ENCODE measurements at regions not wholly inside any gene's neighbourhood (a gene's known extent, or its start where the extent isn't known, plus 50 kb on each side); places are given as distances from the start of the nearest gene placed in this dataset.
"Not testable (repeated sequence)": the region's sequence is repeated elsewhere in the genome, so short reads cannot be mapped to it uniquely, and the experiment has no call there.

DNA sequence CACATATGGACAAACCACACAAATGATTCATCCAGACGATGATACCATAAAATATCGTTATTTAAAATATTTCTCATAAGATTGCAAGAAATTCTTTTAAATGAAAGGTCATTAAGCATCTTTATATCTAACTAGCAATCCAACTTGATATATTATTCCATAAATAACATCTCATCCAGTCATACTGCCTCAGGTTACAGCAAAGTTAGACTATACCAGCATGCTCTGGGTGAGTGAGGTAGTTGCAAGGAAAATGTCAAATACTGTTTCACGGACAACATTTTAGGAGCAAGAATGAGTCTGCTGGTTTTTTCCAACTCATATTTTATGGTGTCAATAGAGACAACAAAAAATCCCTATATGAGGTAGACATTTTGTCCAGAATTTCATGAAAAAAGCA is 200.9 kb upstream of the TRPM3 start:
- peaks cover 0 to 11% (median 9%) of the 10 kb centered on the region in 3 donors for H3K27me3 Mint-ChIP-seq
- no peak overlapping the region for H3K4me3 Mint-ChIP-seq
- no peaks in the 10 kb centered on the region for H3K4me1 Mint-ChIP-seq
- peaks cover 0 to 3% (median 0%) of the 10 kb centered on the region in 7 donors for H3K9me3 Mint-ChIP-seq
- H3K36me3 Mint-ChIP-seq: no peaks in the 10 kb centered on the region
- DNase-seq: no peak
- no peak overlapping the region for H3K27ac Mint-ChIP-seq
- ATAC-seq (ENCODE audit: low read depth in 2 of 2): no peak

DNA sequence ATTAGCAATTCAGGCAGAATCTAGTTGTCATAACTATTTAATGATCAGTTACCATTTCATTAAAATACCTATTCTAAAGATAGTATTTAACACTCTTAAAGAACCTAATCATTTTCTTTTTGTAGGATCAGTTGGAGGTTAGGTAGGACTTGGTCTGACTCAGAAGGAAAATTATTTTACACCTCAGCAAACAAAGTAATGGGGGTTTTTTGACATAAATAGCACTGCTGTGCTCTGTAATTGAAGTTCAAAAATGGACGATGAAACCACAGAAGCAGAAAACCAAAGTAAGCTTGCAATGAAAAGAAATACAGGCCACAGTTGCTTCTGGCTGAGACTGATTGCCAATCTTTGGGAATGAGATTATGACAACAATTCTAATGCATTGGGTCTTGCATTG is 187.0 kb upstream of the TRPM3 start:
- H3K4me3 Mint-ChIP-seq: no peak overlapping the region
- H3K4me1 Mint-ChIP-seq: no peaks in the 10 kb centered on the region
- ATAC-seq (ENCODE audit: low read depth in 2 of 2) (no peak), DNase-seq (no peak)
- H3K27me3 Mint-ChIP-seq: peaks cover 0 to 9% (median 0%) of the 10 kb centered on the region in 3 donors
- no peaks in the 10 kb centered on the region for H3K36me3 Mint-ChIP-seq
- H3K27ac Mint-ChIP-seq: no peak overlapping the region
- no peaks in the 10 kb centered on the region for H3K9me3 Mint-ChIP-seq

DNA sequence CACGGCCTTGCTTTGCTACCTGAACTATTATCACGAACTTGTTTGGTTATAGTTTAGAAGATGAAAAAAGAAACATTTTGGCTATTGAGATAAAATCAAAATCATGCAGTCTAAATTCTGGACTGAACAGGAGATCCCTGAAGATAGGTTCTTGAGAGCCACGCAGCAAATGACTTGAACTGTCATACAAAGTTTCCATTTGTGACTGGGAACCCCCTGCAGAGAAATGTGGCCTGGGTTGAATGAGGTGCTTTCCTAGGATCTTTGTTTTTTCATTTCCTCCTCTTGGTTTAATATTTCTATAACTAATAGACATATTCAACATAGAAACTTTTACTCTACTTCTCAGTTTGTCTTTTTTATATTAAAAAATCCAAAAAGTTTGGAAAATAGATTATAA is 184.7 kb upstream of the TRPM3 start:
- Mint-ChIP-seq H3K36me3 (no peaks in the 10 kb centered on the region), H3K27me3 (peaks cover 0 to 2% (median 0%) of the 10 kb centered on the region in 3 donors)
- no peak for DNase-seq

DNA sequence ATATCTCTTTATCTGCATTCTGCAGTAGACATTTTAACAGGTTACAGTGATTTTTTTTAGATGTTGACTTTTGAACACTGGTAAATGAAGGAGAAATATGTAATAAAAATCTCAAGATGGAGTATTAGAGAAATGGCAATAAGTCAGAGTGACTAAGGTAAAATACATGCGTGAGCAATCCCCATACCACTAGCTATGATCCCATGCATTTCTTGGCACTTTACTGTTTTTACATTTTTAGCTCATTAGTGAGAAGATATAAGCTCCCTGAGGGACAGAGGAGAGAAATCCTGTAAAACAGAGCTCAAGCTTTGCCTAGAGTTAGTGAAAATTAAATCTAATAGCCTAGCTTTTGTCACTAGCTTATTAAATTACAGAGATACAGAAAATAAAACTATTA is 181.9 kb upstream of the TRPM3 start:
- DNase-seq (no peak), ATAC-seq (ENCODE audit: low read depth in 2 of 2) (no peak)
- H3K27me3 Mint-ChIP-seq: peaks cover 0 to 12% (median under 1%) of the 10 kb centered on the region in 3 donors
- H3K4me1 Mint-ChIP-seq: no peaks in the 10 kb centered on the region
- no peaks in the 10 kb centered on the region for H3K9me3 Mint-ChIP-seq
- H3K4me3 Mint-ChIP-seq: no peak overlapping the region
- no peak overlapping the region for H3K27ac Mint-ChIP-seq
- H3K36me3 Mint-ChIP-seq: no peaks in the 10 kb centered on the region

More for the DNA sequence above, 184.7 kb upstream of the TRPM3 start:
- ATAC-seq (ENCODE audit: low read depth in 2 of 2): no peak
- no peaks in the 10 kb centered on the region for H3K4me1 Mint-ChIP-seq
- no peak overlapping the region for H3K27ac Mint-ChIP-seq
- H3K9me3 Mint-ChIP-seq: no peaks in the 10 kb centered on the region
- no peak overlapping the region for H3K4me3 Mint-ChIP-seq

DNA sequence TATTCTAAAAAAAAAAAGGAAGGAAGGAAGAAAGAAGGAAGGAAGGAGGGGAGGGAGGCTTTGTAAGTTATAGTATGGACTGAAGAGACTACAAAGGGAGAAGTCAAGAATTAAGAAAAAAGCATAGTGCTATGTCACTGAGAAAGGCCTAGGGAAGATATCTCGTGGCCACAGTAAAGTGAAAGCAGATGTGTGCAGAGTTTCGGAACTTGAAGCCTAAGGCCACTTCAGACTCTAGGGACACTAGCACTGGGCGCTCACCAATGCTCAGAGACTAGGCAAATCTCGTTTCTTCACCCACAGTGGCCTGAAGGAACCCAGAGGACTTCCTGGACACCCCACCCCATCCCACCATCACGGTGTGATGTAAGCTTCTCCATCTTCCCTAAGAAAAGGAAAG is 181.4 kb upstream of the TRPM3 start:
- Mint-ChIP-seq H3K36me3 (no peaks in the 10 kb centered on the region), H3K27me3 (peaks cover 0 to 17% (median 6%) of the 10 kb centered on the region in 3 donors), H3K4me3 (no peak overlapping the region), H3K27ac (no peak overlapping the region), H3K4me1 (no peaks in the 10 kb centered on the region), H3K9me3 (no peaks in the 10 kb centered on the region)
- ATAC-seq (ENCODE audit: low read depth in 2 of 2) (no peak), DNase-seq (no peak)

DNA sequence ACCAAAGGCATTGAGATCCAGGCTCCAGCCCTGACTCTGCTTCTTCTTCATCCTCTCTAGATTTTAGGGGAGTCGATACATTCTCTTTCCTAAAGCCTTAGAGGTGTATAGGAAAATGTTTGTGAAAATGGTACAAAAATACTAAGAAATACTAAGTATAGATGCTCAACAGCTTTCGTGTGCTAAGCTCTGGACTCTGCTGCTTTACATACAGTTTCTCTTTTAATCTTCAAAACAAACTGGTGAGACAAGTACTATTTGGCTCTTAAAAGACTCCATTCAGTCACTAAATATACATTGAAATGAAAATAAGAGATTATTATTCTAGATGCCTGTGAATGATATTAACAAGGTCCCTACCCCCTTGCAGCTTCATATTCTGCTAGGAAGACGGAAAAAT is 174.5 kb upstream of the TRPM3 start:
- peaks cover 12 to 22% (median 17%) of the 10 kb centered on the region in 3 donors for H3K27me3 Mint-ChIP-seq
- H3K36me3 Mint-ChIP-seq: no peaks in the 10 kb centered on the region
- H3K4me3 Mint-ChIP-seq: no peak overlapping the region
- H3K27ac Mint-ChIP-seq: no peak overlapping the region
- ATAC-seq (ENCODE audit: low read depth in 2 of 2) (no peak), DNase-seq (no peak)
- H3K9me3 Mint-ChIP-seq: no peaks in the 10 kb centered on the region
- no peaks in the 10 kb centered on the region for H3K4me1 Mint-ChIP-seq

DNA sequence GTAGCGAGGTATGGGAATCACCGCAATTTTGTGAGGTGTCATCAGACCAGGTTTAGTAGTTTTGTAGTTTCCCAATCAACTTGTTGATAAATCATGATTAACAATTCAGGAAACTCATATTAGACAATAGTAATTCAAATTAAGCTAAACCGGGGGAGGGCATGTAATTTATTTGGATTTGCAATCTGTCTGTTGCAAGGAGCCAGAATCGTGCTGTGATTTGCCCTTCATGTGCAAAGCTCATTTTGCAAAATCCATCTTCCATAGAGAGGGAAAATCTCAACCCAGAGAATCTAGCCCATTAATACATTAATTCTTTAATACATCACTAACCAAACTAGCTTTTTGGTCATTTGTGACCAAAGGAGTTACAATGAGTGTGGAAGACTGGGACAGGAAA is 164.7 kb upstream of the TRPM3 start:
- no peaks in the 10 kb centered on the region for H3K9me3 Mint-ChIP-seq
- no peak overlapping the region for H3K27ac Mint-ChIP-seq
- H3K27me3 Mint-ChIP-seq: peaks cover 0 to 8% (median 4%) of the 10 kb centered on the region in 3 donors
- no peaks in the 10 kb centered on the region for H3K4me1 Mint-ChIP-seq
- ATAC-seq (ENCODE audit: low read depth in 2 of 2) (no peak), DNase-seq (no peak)
- no peaks in the 10 kb centered on the region for H3K36me3 Mint-ChIP-seq
- no peak overlapping the region for H3K4me3 Mint-ChIP-seq

DNA sequence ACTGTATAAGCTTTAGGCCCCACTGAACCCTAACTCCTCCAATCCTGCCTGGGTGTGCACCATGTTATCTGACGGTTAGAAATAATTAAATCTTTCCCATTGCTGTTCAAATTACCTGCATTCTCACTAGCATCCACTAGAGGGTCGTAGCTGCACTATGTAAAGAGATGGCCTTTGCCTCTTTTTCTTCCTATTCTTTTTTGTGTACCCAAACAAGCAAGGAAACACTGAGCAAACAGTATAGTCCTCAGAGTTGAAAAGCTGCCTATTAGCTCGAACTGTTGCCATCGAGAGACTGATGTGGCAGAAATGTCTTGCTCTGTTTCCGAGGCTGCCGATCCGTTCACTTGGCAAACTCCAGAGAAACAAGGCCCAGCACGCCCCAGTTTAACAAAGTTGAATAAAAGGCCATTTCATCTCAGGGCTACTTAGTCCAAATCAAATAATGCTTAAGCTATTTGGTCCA is 163.8 kb upstream of the TRPM3 start:
- H3K4me3 Mint-ChIP-seq: no peak overlapping the region
- peak; percentile 6 for DNase-seq

DNA sequence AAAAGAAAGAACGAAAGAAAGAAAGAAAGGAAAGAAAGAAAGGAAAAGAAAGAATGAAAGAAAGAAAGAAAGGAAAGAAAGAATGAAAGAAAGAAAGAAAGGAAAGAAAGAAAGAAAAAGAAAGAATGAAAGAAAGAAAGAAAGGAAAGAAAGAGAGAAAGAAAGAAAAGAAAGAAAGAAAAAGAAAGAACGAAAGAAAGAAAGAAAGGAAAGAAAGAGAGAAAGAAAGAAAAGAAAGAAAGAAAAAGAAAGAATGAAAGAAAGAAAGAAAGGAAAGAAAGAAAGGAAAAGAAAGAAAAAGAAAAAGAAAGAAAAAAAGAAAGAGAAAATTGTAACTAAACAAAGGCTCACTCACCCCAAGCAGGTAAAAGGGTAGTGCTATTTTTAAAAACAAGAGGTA is 160.7 kb upstream of the TRPM3 start:
- ATAC-seq (ENCODE audit: low read depth in 2 of 2); H3K9me3 Mint-ChIP-seq; H3K27ac Mint-ChIP-seq; H3K4me3 Mint-ChIP-seq; H3K36me3 Mint-ChIP-seq; H3K4me1 Mint-ChIP-seq; DNase-seq: not testable (repeated sequence)
- peaks cover 0 to 11% (median 4%) of the 10 kb centered on the region in 3 donors for H3K27me3 Mint-ChIP-seq

More for the DNA sequence above, 163.8 kb upstream of the TRPM3 start:
- no peak overlapping the region for H3K27ac Mint-ChIP-seq
- ATAC-seq (ENCODE audit: low read depth in 2 of 2): peak; percentile 30 to 53
- H3K9me3 Mint-ChIP-seq: no peaks in the 10 kb centered on the region
- H3K36me3 Mint-ChIP-seq: no peaks in the 10 kb centered on the region
- H3K4me1 Mint-ChIP-seq: no peaks in the 10 kb centered on the region
- peaks cover 0 to 8% (median 4%) of the 10 kb centered on the region in 3 donors for H3K27me3 Mint-ChIP-seq

DNA sequence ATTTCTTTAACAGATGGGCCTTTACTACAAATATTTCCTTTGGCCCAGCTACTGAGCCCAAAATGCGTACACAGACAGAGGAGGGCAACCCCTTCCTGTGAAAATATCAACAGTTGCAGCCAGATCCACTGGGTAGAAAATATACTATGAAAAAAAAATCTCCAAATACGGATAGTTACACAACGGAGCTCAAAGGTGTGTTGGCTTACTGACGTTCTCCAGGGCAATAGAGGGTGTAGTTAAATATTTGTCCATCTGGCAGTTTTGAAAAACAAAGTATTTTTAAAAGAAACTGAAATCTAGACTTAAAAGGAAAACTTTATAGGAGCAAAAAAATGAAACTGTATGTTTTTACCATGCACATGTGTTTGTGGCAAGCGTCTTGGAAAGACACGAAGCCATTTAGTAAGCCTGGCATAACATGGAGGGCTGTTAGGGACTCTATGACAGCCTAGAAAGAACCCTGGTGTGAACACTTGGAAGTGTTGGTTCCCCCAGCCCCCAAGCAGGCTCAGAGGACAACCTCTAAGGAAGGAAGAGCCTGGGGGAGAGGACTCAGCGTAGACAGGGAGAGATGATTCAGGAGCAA is 157.8 kb upstream of the TRPM3 start:
- Mint-ChIP-seq H3K4me3 (no peak overlapping the region), H3K9me3 (no peaks in the 10 kb centered on the region), H3K36me3 (no peaks in the 10 kb centered on the region), H3K4me1 (no peaks in the 10 kb centered on the region), H3K27me3 (peaks cover 0 to 11% (median 4%) of the 10 kb centered on the region in 3 donors), H3K27ac (no peak overlapping the region)
- DNase-seq (no peak), ATAC-seq (ENCODE audit: low read depth in 2 of 2) (no peak)

DNA sequence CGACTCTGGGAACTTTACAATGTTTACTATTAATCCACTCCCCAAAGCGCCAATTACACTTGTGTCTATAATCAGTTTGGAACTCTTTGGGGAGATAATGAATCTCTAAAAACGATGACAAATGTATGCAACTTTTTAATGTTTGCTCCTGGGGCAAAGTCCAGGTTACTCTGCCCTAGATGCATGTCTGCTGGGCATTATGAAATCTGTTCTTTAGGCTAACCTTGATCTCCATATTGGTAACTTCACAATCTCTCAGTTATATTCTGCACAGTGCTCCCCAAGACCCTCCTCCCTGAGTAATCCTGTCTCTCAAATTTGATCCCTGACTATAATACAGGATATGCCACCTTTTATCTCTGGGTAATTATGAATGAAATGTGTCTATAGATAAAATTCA is 152.2 kb upstream of the TRPM3 start:
- H3K4me1 Mint-ChIP-seq: no peaks in the 10 kb centered on the region
- no peak overlapping the region for H3K4me3 Mint-ChIP-seq
- no peaks in the 10 kb centered on the region for H3K36me3 Mint-ChIP-seq

DNA sequence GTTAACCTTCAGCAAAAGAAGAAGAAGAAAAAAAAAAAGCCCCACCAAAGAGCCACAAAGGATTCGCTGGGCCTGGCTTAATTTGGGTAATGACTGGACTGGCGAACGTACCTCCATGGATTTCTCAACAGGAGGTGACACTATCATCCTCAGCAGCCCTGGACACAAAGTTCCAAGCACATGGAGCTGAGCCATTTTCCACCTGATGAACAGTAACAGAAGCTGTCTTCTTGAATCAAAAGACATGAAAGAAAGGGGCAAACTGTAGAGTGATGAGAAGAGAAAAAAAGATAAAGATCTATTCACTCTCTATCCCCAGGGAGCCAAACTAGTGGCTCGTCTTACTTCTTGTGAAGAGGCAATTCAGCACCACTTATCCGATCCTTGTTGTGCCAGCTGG is 150.2 kb upstream of the TRPM3 start:
- Mint-ChIP-seq H3K4me1 (no peaks in the 10 kb centered on the region), H3K4me3 (no peak overlapping the region), H3K36me3 (no peaks in the 10 kb centered on the region), H3K9me3 (no peaks in the 10 kb centered on the region), H3K27ac (no peak overlapping the region), H3K27me3 (peaks cover 4 to 8% (median 7%) of the 10 kb centered on the region in 3 donors)
- ATAC-seq (ENCODE audit: low read depth in 2 of 2) (no peak), DNase-seq (no peak)

More for the DNA sequence above, 152.2 kb upstream of the TRPM3 start:
- DNase-seq: no peak
- Mint-ChIP-seq H3K9me3 (no peaks in the 10 kb centered on the region), H3K27ac (no peak overlapping the region), H3K27me3 (peaks cover 0 to 11% (median 4%) of the 10 kb centered on the region in 3 donors)
- no peak for ATAC-seq (ENCODE audit: low read depth in 2 of 2)

DNA sequence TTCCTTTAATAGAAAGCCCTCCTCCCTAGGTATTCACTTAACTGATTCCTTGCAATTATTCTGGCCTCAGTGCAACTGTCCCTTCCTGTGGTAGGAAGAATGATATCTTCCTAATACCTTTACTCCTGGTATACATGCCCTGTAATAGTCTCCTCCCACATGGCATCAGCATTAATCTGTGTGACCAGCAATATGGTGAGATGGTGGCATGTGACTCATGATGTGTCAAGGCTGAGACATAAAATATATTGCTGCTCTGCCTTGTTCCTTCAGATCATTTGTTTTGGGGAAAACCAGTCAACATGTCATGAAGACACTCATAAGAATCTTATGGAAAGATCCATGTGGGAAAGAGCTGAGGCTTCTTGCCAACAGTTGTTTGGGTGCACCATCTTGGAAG is 149.1 kb upstream of the TRPM3 start:
- Mint-ChIP-seq H3K4me1 (no peaks in the 10 kb centered on the region), H3K9me3 (no peaks in the 10 kb centered on the region), H3K36me3 (no peaks in the 10 kb centered on the region), H3K4me3 (no peak overlapping the region), H3K27me3 (peaks cover 9 to 11% (median 9%) of the 10 kb centered on the region in 3 donors), H3K27ac (no peak overlapping the region)
- DNase-seq (no peak), ATAC-seq (ENCODE audit: low read depth in 2 of 2) (no peak)

DNA sequence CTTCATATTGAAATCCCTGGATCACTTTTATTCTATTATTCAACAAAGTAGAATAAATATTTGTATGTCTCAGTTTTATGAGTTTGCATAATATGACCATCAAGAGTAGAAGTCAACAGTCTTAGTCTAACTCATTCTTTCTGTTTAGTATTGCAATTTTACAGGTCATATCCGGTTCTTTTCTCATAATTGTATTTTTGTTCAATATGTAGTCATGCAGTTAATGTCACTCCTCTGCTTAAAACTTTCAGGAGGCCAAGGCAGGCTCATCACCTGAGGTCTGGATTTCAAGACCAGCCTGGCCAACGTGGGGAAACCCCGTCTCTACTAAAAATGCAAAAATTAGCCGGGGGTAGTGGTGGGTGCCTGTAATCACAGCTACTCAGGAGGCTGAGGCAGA is 148.4 kb upstream of the TRPM3 start:
- Mint-ChIP-seq H3K27me3 (peaks cover 9 to 13% (median 11%) of the 10 kb centered on the region in 3 donors), H3K27ac (peak overlapping the region in 1 of 6 donors; percentile 16), H3K4me1 (no peaks in the 10 kb centered on the region), H3K4me3 (peak overlapping the region in 1 of 8 donors; percentile 74), H3K36me3 (no peaks in the 10 kb centered on the region), H3K9me3 (no peaks in the 10 kb centered on the region)
- ATAC-seq (ENCODE audit: low read depth in 2 of 2) (no peak), DNase-seq (no peak)

Data from naive B cell (primary cell).